ENCODE measurements at regions not wholly inside any gene's neighbourhood (a gene's known extent, or its start where the extent isn't known, plus 50 kb on each side); places are given as distances from the start of the nearest gene placed in this dataset.
A peak's percentile ranks its signal among the peaks of the same experiment; 100 is the strongest.
"Not testable (repeated sequence)": the region's sequence is repeated elsewhere in the genome, so short reads cannot be mapped to it uniquely, and the experiment has no call there.

DNA sequence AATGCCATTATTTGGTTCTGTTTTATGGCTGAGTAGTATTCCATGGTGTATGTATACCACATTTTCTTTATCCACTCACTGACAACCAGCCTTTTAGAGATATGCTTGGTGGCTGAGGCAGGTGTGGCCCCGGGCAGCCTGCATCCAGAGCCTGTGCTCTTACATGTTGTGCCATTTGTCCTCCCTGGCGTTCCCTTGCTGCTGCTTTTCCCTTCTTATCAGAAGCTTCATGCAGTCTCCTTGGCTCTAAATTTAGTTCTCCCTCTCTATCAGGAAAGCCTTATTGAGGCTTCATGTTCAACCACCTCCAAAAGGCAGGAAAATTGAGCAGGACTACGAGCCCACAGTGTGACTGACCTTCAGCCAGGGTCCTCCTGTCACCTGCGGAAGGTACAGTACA, 131.7 kb upstream of the ITGA6 start:
- no peak for DNase-seq

DNA sequence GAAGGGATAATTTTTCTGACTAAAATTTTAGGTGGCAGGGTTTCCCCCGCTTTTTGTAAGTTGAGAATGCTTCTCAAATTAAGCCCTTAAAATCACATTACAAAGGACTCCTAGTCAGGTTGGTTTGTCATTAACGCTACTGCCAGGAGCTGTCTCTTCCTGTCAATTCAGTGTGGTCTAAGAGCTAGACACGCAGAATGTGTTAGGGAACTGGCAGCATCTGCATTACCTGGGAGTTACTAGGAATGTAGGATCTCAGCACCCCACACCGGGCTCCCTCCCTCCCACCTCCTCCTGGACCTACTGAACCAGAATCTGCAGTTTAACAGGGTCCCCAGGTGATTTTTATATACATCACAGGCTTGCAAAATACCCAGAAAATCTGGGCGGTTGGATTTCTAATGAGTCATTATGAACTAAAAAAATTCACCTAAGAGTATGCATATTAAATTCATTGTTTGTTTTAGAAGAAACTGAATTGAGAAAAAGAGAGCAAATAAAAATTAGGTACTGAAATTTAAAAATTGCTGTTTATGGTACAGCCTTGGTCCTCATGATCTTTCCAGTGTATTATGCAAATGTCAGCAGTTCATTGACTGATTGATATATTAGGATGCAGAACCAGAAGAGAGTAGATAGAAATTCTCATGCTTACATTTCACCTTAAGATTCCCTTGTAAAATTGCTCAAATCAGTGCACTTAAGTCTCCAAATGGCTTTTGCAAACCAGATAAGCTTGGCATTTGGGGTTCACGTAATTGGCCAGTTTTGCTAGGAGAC, 130.9 kb upstream of the ITGA6 start:
- DNase-seq = no peak

DNA sequence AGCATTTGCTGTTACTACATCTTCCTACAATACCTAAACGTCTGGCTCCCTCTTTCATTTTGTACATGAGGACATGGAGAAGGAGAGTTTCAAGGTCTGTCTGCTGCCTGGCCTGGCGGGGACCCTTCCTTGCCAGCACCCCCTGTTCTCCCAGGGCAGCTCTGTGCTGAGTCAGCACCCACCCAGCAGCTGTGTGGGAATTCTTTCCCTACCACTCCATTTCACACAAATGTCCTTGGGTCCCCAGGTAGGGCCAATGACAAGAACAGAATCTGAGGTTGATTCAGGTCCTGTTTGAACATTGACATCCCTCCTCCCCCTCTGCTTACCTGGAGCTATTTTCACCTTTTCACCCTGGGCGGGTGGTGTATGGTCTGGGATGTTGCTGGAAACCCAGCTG, 129.9 kb upstream of the ITGA6 start:
- DNase-seq = no peak

DNA sequence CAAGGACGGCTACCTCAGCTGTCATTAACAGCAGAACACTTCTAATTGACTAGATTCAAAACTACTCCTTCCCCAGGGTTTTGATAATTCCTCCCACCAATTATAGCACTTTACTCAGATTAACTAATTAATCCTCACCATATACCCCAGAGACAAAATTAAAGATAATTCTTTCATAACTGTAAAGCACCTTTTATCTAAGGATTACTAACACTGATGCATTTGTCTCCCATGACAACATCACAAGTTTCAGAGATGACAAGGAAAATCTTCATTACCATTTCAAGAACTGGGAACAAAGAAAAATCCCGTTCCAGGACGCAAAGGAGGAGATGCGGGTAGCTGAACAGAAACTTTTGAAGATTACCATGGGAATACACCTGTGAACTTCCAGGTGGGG, 129.4 kb upstream of the ITGA6 start:
- no peak for DNase-seq

DNA sequence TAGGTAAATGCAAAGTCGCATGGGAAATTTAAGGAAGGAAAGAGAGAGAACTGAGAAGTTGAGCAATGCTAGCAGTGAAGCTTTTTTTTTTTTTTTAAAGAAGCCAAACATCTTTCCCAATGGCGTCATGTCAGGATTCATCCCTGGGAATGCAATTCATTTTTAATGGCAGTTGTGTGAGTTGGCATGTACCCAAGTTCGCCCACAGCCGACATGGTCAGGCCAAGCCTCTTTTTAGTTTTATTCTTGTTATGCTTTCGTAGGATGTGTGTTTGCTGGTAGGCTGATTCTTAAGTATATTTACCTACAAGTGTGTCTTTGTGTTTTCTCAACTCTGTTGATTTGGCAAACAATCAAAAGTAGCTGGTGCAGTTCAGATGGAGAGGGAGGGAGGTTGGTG, 127.6 kb upstream of the ITGA6 start:
- DNase-seq = no peak

DNA sequence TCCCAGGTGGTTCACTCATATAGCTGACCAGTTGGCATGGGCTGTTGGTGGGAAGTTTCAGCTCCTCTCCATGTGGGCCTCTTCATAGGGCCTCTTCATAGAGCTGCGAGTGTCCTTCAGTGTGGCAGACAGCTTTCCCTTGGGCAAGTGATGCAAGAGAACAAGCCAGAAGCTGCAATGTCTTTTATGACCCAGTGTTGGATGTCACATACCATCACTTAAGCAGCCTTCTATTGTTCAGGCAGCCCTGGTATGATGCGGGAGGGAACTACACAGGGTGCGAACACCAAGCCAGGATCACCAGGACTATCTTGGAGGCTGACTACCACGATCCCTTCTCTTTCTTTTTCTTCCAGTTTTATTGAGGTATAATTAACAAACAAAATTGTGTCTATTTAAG, 126.5 kb upstream of the ITGA6 start:
- DNase-seq = no peak

DNA sequence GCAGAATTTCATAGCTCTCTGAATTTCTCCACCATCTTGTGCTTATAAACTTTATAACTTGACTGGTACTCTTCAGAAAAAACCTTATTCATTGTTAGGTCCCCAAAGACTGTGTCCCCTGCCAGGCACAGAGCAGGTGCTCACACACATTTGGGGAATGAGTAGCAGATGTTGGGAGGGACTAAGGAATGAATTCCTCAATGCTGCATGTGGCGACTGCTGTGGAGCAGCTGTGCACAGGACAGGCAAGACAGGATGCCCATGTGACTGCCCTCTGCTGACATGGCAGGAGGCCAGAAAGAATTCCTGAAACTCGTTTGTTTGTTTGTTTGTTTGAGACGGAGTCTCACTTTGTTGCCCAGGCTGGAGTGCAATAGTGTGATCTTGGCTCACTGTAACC, 122.3 kb upstream of the ITGA6 start:
- no peak for DNase-seq

DNA sequence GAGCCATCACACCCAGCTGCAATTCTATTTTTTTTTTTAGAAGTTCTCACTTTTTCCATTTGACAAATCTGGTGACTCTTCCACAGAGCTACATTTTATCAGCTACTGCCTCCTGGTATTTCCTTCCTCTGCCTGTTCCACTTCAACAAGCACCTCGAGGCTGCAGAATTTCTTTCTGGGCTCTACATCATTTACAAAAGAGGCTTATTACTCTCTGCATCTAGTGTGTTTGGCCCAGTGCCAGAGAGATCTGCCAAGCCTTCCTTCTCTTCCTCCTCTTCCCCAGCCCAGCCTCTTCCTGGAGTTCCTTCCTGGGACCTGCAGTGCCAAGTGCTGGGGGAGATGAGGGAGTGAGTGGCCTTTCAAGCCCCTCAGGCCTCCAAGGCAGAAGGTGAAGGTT, 119.6 kb upstream of the ITGA6 start:
- DNase-seq = no peak

DNA sequence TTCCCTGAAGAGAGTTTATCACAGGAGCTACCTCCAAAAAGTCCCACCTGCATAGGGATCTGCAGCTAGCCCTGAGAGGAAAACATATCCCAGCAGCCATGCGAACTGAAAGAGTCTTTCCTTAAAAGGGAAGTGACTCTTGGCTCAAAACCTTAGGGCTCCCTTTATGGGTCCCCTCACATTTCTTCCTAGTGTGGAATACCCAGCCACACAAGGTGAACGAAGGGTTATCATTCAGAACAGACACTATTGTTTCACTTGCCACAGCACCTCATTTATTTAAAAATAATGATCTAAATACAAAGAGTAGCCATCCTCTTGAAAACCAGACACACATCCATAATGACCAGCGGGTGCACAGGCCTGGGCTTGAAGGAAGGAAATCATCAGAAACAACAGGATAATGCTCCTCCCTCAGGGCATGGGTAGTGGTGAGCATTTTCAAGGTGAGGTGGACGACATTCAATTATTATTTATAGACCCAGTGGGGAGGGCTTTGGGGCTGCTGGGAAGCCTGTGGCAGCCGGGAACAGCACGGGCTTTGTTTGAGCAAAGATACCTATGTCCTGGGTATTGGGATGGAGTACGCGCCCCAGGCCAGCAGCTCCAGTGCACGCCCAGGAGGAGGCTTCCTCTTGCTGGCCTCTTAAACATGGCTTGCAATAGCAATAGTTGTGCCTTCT, 119.0 kb upstream of the ITGA6 start:
- DNase-seq = peak; percentile 13 to 22

DNA sequence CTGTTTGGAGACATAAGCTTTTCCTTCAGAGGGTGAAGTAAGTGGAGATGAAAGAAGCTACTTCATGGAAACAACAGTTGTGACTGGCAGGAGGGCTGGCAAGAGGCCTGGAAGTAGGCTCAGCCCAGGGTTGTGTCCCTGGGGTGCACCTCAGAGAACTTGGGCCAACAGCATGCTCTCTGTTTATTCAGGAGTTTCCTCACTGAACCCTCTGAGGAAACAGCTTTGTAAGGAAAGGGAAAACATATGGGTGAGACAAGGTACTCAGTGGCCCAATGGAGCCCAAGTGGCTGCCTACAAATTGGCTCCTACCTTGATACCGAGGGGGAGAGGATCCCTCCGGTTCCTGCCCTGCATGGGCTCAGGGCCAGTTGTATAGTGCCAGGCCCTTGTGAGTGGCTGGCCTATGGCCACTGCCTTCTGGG, 115.5 kb upstream of the ITGA6 start:
- DNase-seq = no peak

DNA sequence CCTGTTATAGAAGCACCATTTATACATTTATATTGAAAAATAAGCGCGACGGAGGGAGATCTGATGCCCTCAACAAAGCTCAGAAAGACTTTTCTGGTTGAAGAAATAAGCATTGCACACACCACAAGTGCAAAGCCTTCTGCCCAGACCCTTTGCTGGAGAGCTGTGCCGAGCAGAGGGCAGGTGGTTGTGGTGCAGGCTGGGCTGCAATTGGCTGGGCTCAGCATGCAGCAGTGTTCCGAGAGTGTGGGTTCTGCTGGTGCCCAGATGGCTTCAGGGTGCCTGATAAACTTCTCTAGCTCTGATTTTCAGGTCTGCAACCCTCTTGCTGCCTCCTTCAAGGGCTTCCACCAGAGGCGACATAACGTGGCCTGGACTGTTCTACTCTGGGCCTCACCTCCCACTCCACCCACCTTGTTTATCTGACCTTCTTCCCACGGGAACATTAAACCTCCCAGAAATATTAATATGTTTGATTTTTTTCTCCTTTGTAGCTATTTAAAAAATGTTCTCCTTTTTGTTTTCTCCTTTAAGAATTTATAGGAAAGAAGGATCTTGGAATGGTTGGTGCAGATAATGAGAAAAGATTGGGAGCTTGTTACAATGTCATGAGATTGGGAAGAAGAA, 113.6 kb upstream of the ITGA6 start:
- no peak for DNase-seq

DNA sequence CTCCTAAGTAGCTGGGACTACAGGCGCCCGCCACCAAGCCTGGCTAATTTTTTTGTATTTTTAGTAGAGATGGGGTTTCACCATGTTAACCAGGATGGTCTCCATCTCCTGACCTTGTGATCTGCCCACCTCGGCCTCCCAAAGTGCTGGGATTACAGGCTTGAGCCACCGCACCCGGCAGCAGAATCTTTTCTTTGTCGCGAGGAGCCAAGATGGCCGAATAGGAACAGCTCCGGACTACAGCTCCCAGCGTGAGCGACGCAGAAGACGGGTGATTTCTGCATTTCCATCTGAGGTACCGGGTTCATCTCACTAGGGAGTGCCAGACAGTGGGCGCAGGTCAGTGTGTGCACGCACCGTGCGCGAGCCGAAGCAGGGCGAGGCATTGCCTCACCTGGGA, 112.3 kb upstream of the ITGA6 start:
- DNase-seq = not testable (repeated sequence)

DNA sequence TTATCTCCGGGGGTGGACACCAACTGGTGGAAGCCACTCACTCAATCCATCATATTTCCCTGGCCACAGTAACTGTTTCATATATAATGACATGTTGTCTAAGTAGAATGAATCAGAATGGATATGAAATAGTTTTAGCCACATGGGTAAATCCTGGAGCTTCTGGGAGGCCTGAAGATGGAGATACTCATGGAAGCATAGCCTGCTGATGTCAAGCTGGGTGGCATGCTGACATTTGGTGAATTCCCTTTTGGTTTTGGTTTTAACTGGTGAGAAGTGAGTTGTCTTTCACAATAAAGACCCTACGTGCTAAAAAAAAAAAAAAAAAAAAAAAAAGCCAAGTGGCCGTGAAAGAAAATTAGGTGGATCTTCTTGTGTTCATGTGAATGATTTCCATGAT, 105.3 kb upstream of the ITGA6 start:
- no peak for DNase-seq

DNA sequence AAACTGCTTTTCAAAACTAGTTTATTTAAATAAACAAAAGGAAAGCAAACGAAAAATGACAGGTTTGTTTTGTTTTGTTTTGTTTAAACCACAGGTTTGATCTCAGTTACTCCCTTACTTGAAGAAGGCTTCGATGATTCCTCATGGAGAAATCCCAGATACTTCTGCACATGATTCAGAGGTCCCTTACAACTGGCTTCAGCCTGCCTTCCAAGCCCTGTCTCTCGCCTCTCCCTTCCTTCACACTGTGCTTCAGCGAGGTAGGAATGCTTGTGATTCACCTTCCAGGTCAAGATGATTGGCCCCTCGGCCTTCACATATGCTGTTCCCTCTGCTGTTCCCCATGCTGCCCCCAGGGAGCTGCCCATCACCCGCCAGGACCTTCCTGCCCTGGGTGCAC, 104.1 kb upstream of the ITGA6 start:
- no peak for DNase-seq

DNA sequence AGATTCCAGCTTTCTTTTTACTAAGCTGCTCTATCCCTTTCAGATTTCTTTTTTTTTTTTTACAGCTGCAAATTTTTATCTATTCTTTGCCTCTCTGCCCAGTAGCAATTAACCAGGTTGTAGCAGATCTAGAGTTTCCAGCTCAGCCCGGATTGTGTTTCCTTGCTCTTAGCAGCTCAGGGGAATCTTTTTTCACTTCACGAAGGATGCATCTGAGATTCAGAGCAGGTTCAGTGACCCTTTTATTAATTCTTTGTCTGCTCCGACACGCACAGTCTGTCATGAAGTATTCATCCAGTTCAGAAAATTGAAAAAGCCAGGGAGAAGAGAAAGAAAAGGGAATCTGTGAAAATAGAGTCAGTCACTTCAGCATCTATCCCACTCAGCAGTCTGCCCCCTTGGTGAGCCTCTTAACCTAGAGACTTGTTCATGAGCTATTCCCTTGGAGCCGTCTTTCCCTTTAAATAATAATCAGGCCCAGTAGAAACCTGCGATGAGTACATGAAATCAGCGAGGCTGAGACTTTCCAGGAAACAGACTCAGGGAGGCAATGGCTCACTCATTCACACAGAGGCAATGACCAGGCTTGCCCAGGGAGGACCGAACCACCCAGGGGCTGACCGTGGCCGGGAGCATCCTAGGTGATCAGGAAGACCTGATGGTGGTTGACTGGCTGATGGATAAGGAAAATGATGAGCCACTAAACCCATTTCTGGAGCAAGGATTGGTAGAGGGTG, 103.4 kb upstream of the ITGA6 start:
- no peak for DNase-seq

DNA sequence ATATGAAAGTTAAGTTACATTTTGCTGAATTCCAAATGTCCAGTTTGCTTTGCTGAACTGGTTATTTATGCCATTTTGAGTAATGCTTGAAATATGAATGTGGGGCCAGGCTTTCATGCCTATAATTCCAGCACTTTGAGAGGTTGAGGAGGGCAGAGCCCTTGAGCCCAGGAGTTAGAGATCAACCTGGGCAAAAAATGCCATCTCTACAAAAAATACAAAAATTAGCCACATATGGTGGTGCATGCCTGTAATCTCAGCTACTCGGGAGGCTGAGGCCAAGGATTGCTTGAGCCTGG, 101.2 kb upstream of the ITGA6 start:
- no peak for DNase-seq

DNA sequence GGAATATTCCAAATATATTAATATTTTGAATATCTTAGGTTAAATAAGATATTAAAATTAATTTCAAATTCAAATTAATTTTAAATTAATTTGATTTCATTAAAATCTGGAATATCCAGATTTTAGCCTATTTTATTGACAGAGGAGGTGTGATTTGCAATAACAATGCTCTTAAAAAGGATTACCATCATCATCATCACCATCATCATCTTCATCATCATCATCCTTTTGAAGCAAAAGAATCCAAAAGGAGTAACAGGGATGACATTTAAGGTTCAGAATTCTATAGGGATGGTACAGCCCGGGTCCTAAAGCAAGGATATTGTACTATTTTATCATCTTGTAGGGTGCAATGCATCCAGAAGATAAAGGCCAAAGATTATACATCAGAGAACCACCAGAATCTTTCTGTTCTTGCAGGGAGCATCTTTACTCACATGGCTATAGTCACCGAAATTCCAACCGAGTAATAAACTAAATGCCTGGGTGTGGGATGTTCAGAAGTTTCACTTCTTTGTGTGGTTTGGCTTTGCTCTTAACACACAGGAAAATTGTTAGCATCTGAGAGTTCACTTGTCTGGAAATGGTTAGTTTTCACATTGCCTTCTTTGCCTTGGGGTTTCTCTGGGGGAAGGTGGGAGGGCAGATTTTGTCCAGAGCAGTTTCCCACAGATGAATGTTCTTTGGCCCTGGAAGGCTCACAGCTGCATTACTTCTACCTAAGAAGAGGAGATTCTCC, 99.1 kb upstream of the ITGA6 start:
- DNase-seq = no peak

DNA sequence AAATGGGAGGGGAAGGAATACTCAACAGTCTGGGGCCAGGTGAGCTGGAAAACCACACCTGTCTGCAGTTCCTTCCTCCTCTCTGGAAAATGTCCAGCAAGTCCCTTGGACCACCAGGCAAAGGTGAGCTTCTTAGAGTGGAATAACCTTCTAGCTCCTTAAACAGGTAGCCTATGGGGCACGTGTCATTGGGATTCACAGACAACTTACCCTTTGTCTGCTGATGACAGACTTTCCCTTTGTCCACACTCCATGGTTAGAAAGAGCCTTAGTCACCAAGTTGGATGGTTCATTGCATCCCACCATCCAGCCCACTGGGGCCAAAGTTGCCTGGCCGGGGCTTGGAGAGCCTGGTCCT, 98.0 kb upstream of the ITGA6 start:
- DNase-seq = no peak

DNA sequence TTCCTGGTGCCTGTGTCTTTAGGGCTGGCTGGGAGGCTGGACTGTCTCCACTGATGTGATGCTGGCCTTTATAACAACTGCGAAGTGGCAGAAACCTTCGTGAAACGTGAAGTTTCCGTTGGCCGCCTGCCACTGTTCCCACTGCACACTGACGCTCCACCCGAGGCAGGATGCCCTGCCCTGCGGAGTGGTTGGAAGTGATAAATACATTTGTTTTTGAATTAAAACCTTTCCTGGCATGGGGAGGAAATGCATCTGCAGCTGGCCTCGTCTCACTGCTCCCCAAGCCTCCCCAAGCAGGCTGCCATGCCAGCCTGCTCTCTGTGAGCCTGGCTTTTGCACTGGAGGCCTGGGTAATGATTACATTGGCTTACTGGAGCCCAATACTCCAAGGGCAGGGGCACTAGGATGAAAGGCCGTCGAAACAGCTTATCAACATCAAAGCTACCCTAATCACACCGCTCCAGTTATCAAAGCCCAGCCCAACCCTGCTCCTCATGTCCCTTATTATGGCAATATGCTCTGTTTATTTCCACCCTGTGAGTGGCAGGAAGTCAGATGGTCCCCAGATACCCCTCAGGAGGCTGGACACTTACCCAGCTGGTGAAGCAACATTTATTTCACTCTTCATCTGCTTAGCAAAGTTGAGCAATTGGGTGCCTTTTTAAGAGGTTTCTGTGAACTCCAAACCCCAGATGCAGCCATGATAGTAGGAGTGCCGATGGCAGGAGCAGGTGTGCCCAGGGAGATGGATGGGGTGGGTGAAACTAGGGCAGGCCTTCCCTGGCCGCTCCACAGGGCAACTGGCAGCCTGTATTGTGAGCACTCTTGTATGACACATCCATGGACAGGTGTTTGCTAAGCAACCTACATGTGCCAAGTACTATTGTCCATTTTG, 97.4 kb upstream of the ITGA6 start:
- no peak for DNase-seq

DNA sequence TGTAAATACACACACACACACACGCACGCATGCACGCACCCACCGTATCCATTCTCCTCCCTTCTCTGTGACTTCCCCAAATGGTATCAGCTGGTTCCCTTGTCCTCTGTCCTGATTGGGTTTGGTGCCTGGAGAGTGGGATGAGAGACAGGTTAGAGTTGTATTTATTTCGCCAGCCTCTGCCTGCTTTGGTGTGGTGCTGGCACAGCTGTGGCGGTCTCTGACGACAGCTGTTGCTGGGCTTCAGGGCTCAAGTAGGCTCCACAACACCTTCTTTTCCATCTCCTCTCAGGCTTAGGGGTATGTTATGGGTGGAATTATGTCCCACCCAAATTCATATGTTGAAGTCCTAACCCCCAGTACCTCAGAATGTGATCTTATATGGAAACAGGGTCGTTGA, 94.9 kb upstream of the ITGA6 start:
- no peak for DNase-seq

DNA sequence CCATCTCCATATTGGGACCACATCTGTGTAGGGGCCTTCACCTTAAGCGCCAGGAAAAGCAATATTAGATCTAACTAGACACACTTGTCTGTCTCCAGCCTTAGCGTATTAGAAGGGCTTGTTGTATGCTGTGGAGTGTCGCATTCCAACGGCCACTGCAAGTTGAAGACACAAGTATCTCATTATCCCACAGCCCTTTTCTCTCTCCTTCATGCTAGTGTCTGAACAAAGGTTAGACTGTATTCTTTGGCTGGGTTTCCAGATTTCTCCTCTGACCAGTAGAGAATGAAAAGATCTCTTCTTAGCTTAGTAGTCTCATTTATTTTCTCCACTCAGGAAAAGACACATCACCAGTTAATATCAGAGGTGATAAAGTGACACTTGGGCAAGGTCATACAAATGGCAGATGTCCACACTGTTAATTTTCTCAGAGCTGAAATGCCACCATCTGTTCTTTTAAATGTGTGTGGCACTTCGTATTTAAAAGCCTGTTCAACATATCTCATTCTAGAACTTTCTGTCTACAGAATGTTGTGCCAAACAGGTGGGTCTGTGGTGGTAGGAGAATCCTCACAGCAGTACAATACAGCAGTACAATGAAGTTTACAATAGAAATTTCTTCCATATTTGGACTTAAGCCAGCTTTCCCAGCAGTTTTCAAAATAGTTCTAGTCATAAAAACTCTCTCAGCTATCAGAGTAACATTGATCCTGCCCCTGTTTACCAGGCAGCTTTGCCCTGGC, 94.0 kb upstream of the ITGA6 start:
- DNase-seq = no peak

DNA sequence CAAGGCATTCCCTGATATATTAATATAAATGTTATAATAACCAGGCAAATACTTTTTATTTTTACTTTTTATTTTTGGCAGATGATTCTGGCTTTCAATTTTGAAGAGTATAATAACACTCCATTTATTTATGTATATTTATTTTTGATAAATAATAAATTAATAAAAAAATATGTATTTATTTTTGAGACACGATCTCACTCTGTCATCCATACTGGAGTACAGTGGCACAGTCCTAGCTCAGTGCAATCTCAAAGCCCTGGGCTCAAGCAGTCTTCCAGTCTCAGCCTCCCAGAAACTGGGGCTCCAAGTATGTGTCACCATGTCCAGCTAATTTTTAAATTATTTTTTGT, 93.4 kb upstream of the ITGA6 start:
- no peak for DNase-seq
